Prostate gland (tissue), 2 donors: ENCODE measurements at regions not wholly inside any gene's neighbourhood (a gene's known extent, or its start where the extent isn't known, plus 50 kb on each side); places are given as distances from the start of the nearest gene placed in this dataset.

Experiments used
- CTCF ChIP-seq, 4 experiments: fragments of 200-600 bp in 2 of 4; fragments of 450-650 bp in 2 of 4; sonication (generic) in 2 of 4; IDR thresholded peaks; 1 replicate in 3 of 4; 2 replicates in 1 of 4; pipeline ENCODE4 v1.5.1; 2016 to 2019; ENCODE audit warnings: antibody characterized with exemption in 4 of 4, mild to moderate bottlenecking in 2 of 4, moderate library complexity in 2 of 4
- POLR2A ChIP-seq: fragments of 450-650 bp; IDR thresholded peaks from one replicate; pipeline ENCODE4 v1.6.1; 2016; ENCODE audit warnings: antibody characterized with exemption, mild to moderate bottlenecking

GRCh38 chr12:24600551-24600950, 348.4 kb downstream of the BCAT1 start:
- no peak for TF ChIP-seq CTCF (IDR thresholded peaks at IDR 0.05)
- TF ChIP-seq POLR2A, result no peak
